Thyroid gland (tissue), 4 donors: ENCODE measurements at regions not wholly inside any gene's neighbourhood (a gene's known extent, or its start where the extent isn't known, plus 50 kb on each side); places are given as distances from the start of the nearest gene placed in this dataset.
"Not testable (repeated sequence)": the region's sequence is repeated elsewhere in the genome, so short reads cannot be mapped to it uniquely, and the experiment has no call there.

Experiments
- DNase-seq, 2 donors: peaks; one replicate each; pipeline ENCODE4 v3.0.0-alpha.2; 2019
- H3K27ac ChIP-seq, 3 donors: fragments of 200-600 bp; sonication (generic); 1 replicate in 2 of 3; 2 replicates in 1 of 3; pipeline ENCODE4 v1.5.1; 2016 to 2019; ENCODE audit warnings: mild to moderate bottlenecking in 1 of 3, moderate library complexity in 1 of 3
- H3K27me3 ChIP-seq: fragments of 200-600 bp; sonication (generic); one replicate; pipeline ENCODE4 v1.5.1; 2019
- H3K36me3 ChIP-seq, 2 donors: fragments of 200-600 bp; sonication (generic); one replicate each; pipeline ENCODE4 v1.5.1; 2016 to 2019
- H3K4me1 ChIP-seq, 2 donors: fragments of 200-600 bp; sonication (generic); one replicate each; pipeline ENCODE4 v1.5.1; 2017 to 2019
- H3K4me3 ChIP-seq, 3 donors: fragments of 200-600 bp; sonication (generic); replicated peaks in 1 of 3; 1 replicate in 2 of 3; 2 replicates in 1 of 3; pipeline ENCODE4 v1.5.1; 2016; ENCODE audit warnings: mild to moderate bottlenecking in 1 of 3
- H3K9me3 ChIP-seq: fragments of 200-600 bp; sonication (generic); one replicate; pipeline ENCODE4 v1.5.1; 2017
- CTCF ChIP-seq, 6 experiments: fragments of 200-600 bp in 3 of 6; fragments of 450-650 bp in 3 of 6; sonication (generic) in 3 of 6; IDR thresholded peaks; one replicate each; pipeline ENCODE4 v1.5.1; 2016 to 2019; ENCODE audit warnings: antibody characterized with exemption in 6 of 6, mild to moderate bottlenecking in 2 of 6, inconsistent platforms in 1 of 6, moderate library complexity in 1 of 6
- POLR2A ChIP-seq, 2 donors: fragments of 450-650 bp; IDR thresholded peaks; one replicate each; pipeline ENCODE4 v1.6.1; 2017; ENCODE audit warnings: antibody characterized with exemption in 2 of 2, mild to moderate bottlenecking in 2 of 2, moderate library complexity in 1 of 2
- WGBS, 2 donors: methylation state at CpG; one replicate each; pipeline ENCODE4 v1.1.5; 2017; 5-methylcytosine and 5-hydroxymethylcytosine counted together
- intact Hi-C: fragments of 100-400 bp; cut with DNase I; formaldehyde crosslinking; loops from one replicate; pipeline ENCODE4 v1.15.1; 2023

GRCh38 chrX:131201986-131202385 lies 87.1 kb downstream of the IGSF1 start:
- H3K9me3 ChIP-seq, result no peaks in the 10 kb centered on the region
- no peak overlapping the region for H3K4me3 ChIP-seq
- no peak overlapping the region for H3K27ac ChIP-seq
- H3K4me1 ChIP-seq, result peaks cover 0 to 2% of the 10 kb centered on the region in 2 donors
- whole genome bisulfite sequencing, 2 donors, result 47 to 91% methylated on average over 1 of the region's 1 CpG
- no peaks in the 10 kb centered on the region for H3K27me3 ChIP-seq
- peak in 1 of 2 donors; percentile 1 for DNase-seq
- TF ChIP-seq POLR2A (IDR thresholded peaks at IDR 0.05) (no peak), CTCF (IDR thresholded peaks at IDR 0.05) (no peak)
- intact Hi-C loops, result no loop called here
- no peaks in the 10 kb centered on the region for H3K36me3 ChIP-seq

DNA sequence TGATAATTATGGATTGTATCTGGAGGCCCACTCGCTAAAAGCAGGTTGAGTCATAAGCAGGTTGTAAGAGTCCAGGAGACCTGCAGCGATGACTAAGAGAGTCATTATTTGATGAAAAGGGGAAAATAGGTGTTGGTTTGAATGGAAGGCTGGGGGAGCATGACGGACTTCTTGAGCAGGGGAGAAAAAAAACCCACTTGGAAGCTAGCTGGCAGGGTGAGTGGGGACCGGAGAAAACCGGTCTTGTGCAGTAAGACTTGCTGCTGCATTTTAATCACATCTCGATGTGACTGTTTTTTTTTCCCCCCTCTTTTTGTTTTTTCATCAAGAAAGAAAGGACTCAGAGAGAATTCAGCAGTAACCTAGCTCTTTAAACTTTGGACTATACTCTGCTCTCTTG lies 90.0 kb downstream of the IGSF1 start:
- H3K4me1 ChIP-seq, result peaks cover 0 to 2% of the 10 kb centered on the region in 2 donors
- intact Hi-C loops, result no loop called here
- no peaks in the 10 kb centered on the region for H3K9me3 ChIP-seq
- no peak overlapping the region for H3K4me3 ChIP-seq
- DNase-seq, result peak; percentile 73 to 75
- H3K36me3 ChIP-seq, result no peaks in the 10 kb centered on the region
- no peaks in the 10 kb centered on the region for H3K27me3 ChIP-seq
- no peak for TF ChIP-seq POLR2A (IDR thresholded peaks at IDR 0.05)
- no peak for TF ChIP-seq CTCF (IDR thresholded peaks at IDR 0.05)
- no peak overlapping the region for H3K27ac ChIP-seq
- WGBS, 2 donors, result 19 to 27% methylated on average over 6 of the region's 6 CpGs

DNA sequence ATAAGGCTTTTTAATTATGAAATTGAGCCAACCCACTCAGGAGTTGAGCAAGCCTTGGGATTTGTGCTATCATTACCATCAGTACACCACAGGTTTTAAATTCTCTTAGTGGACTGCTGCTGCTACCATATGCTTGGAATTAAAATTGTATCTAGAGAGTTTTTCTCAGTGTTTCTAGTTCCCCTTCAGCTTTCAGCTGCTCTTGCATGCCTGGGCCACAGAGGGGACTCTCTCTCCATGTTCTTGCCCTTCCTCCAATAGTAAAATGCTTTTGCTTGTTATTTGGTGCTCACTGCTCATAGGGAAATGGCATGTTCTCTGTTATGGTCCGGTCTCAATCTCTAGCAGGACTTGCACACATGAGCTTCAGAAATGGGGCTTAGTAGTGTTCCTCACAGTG lies 101.9 kb downstream of the IGSF1 start:
- intact Hi-C loops, result no loop called here
- TF ChIP-seq POLR2A (IDR thresholded peaks at IDR 0.05) (no peak), CTCF (IDR thresholded peaks at IDR 0.05) (no peak)
- Histone ChIP-seq H3K27me3 (no peaks in the 10 kb centered on the region), H3K4me3 (no peak overlapping the region), H3K9me3 (no peaks in the 10 kb centered on the region), H3K4me1 (no peaks in the 10 kb centered on the region), H3K36me3 (no peaks in the 10 kb centered on the region), H3K27ac (no peak overlapping the region)
- WGBS, 2 donors, result 55 to 62% methylated on average over 1 of the region's 1 CpG
- DNase-seq, result no peak

GRCh38 chrX:131170148-131170547 lies 112.0 kb downstream of the ARHGAP36 start:
- WGBS, 2 donors, result 94 to 95% methylated on average over 1 of the region's 1 CpG
- no peak for TF ChIP-seq POLR2A (IDR thresholded peaks at IDR 0.05)
- TF ChIP-seq CTCF (IDR thresholded peaks at IDR 0.05), result no peak

DNA sequence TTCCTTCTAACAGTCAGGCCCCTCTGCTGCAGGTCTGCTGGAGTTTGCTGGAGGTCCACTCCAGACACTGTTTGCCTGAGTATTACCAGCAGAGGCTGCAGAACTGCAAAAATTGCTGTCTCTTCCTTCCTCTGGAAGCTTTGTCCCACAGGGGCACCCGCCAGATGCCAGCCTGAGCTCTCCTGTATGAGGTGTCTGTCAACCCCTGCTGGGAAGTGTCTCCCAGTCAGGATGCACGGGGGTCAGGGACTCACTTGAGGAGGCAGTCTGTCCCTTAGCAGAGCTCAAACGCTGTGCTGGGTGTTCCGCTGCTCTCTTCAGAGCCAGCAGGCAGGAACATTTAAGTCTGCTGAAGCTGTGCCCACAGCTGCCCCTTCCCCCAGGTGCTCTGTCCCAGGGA lies 105.5 kb downstream of the ARHGAP36 start:
- H3K4me3 ChIP-seq, H3K9me3 ChIP-seq, H3K27ac ChIP-seq, H3K27me3 ChIP-seq, intact Hi-C loops, DNase-seq, H3K36me3 ChIP-seq, H3K4me1 ChIP-seq: not testable (repeated sequence)
- WGBS, 2 donors, result 60 to 80% methylated on average over 1 to 2 of the region's 4 CpGs

More at GRCh38 chrX:131170148-131170547, 112.0 kb downstream of the ARHGAP36 start:
- H3K4me3 ChIP-seq, result no peak overlapping the region
- intact Hi-C loops, result no loop called here
- no peak for DNase-seq
- no peaks in the 10 kb centered on the region for H3K9me3 ChIP-seq
- H3K27ac ChIP-seq, result no peak overlapping the region
- H3K36me3 ChIP-seq, result no peaks in the 10 kb centered on the region
- no peaks in the 10 kb centered on the region for H3K4me1 ChIP-seq
- no peaks in the 10 kb centered on the region for H3K27me3 ChIP-seq

GRCh38 chrX:131157656-131158055 lies 99.5 kb downstream of the ARHGAP36 start:
- H3K27me3 ChIP-seq, intact Hi-C loops, H3K9me3 ChIP-seq, H3K36me3 ChIP-seq, H3K4me3 ChIP-seq, H3K27ac ChIP-seq, H3K4me1 ChIP-seq: not testable (repeated sequence)
- DNase-seq, result peak; percentile 5 to 40
- WGBS, 2 donors, result no CpG with 5 or more reads among the region's 16 CpGs
